Natural killer cell (primary cell): ENCODE measurements at regions not wholly inside any gene's neighbourhood (a gene's known extent, or its start where the extent isn't known, plus 50 kb on each side); places are given as distances from the start of the nearest gene placed in this dataset.

Experiments
- ATAC-seq, 3 donors: fragments of 150-1000 bp in 2 of 3; fragments of 200-7000 bp in 1 of 3; cut with Tn5 transposase; 1 replicate in 1 of 3; 2 replicates in 2 of 3; pipeline ENCODE4 v1.10.0; 2021; ENCODE audit warnings: mild to moderate bottlenecking in 2 of 3, moderate library complexity in 2 of 3
- DNase-seq, 2 donors: peaks; one replicate each; pipeline versions ENCODE4 v3.0.0 to v3.0.0-alpha.2; 2013 to 2021; ENCODE audit warnings: mixed read lengths in 1 of 2
- H3K27ac ChIP-seq: one replicate; pipeline ENCODE4 v1.5.1; 2013; ENCODE audit warnings: mild to moderate bottlenecking, low read length
- H3K27me3 ChIP-seq: one replicate; pipeline ENCODE4 v1.6.1; 2013; ENCODE audit warnings: low read length; ENCODE audit not compliant: control insufficient read depth, insufficient read depth
- H3K36me3 ChIP-seq: one replicate; pipeline ENCODE4 v1.6.1; 2013; ENCODE audit warnings: low read length; ENCODE audit not compliant: control insufficient read depth, insufficient read depth
- H3K4me1 ChIP-seq: one replicate; pipeline ENCODE4 v1.6.1; 2013; ENCODE audit warnings: low read length; ENCODE audit not compliant: control insufficient read depth, insufficient read depth
- H3K4me3 ChIP-seq: one replicate; pipeline ENCODE4 v1.5.1; 2013; ENCODE audit warnings: low read length
- H3K9me3 ChIP-seq: one replicate; pipeline ENCODE4 v1.6.1; 2013; ENCODE audit warnings: low read length; ENCODE audit not compliant: control insufficient read depth, insufficient read depth
- H3K27ac Mint-ChIP-seq, 2 donors: one replicate each; pipeline ENCODE4 v1.8.0; 2022; ENCODE audit warnings: mild to moderate bottlenecking in 2 of 2, mixed read lengths in 2 of 2, moderate library complexity in 1 of 2
- H3K27me3 Mint-ChIP-seq, 2 donors: one replicate each; pipeline ENCODE4 v1.8.0; 2022; ENCODE audit warnings: low read depth in 2 of 2, mixed read lengths in 2 of 2
- H3K36me3 Mint-ChIP-seq: one replicate; pipeline ENCODE4 v1.8.0; 2022; ENCODE audit warnings: mixed read lengths
- H3K4me1 Mint-ChIP-seq, 2 donors: one replicate each; pipeline ENCODE4 v1.8.0; 2022; ENCODE audit warnings: mixed read lengths in 2 of 2
- H3K4me3 Mint-ChIP-seq: one replicate; pipeline ENCODE4 v1.8.0; 2022; ENCODE audit warnings: mild to moderate bottlenecking, moderate library complexity, mixed read lengths
- H3K9me3 Mint-ChIP-seq, 2 donors: one replicate each; pipeline ENCODE4 v1.8.0; 2022; ENCODE audit warnings: mixed read lengths in 2 of 2
- CTCF ChIP-seq: fragments of 200-600 bp; IDR thresholded peaks from one replicate; pipeline ENCODE4 v1.8.0; 2022; ENCODE audit warnings: antibody characterized with exemption
- WGBS: methylation state at CpG from one replicate; pipeline ENCODE4 v1.1.7; 2013; ENCODE audit warnings: missing lambda C conversion rate; ENCODE audit not compliant: insufficient coverage; 5-methylcytosine and 5-hydroxymethylcytosine counted together
- intact Hi-C: fragments of 100-400 bp; cut with micrococcal nuclease; formaldehyde crosslinking; loops from one replicate; pipeline ENCODE4 v1.14.2; 2022

GRCh38 chr1:80048716-80049115, 1042.2 kb upstream of the ADGRL4 start:
- no peak overlapping the region for H3K4me3 Mint-ChIP-seq
- peaks cover 8 to 17% of the 10 kb centered on the region in 2 donors for H3K9me3 Mint-ChIP-seq
- no peaks in the 10 kb centered on the region for H3K4me1 ChIP-seq
- ATAC-seq, result no peak
- H3K36me3 ChIP-seq, result no peaks in the 10 kb centered on the region
- no peaks in the 10 kb centered on the region for H3K4me1 Mint-ChIP-seq
- intact Hi-C loops, result no loop called here
- TF ChIP-seq CTCF, result no peak
- H3K27me3 ChIP-seq, result no peaks in the 10 kb centered on the region
- no peaks in the 10 kb centered on the region for H3K27me3 Mint-ChIP-seq
- peaks cover 7% of the 10 kb centered on the region for H3K36me3 Mint-ChIP-seq
- no peak overlapping the region for H3K27ac ChIP-seq
- H3K27ac Mint-ChIP-seq, result no peak overlapping the region
- no peak overlapping the region for H3K4me3 ChIP-seq
- DNase-seq, result no peak
- H3K9me3 ChIP-seq, result peaks cover 29% of the 10 kb centered on the region

DNA sequence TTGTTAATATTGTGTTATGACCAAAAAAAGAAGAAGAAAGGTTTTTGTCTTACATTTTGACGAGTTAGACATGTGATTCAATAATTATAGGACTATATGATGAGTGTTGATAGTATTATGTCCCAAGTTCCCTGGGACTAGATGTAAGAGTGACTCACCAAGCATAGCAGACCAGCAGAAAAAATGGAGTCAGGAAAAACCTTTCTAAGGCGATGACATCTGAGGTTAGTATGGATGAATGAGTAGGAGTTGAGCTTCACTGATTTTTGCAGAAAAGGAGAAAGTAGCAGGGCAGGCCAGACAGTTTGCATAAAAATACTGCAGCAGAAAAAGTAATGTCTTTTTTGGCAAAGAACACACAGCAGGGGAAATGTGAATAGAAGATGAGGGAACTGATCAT, 1041.3 kb upstream of the ADGRL4 start:
- Histone ChIP-seq H3K4me1 (no peaks in the 10 kb centered on the region), H3K27me3 (no peaks in the 10 kb centered on the region), H3K36me3 (no peaks in the 10 kb centered on the region), H3K4me3 (no peak overlapping the region), H3K9me3 (peaks cover 23% of the 10 kb centered on the region), H3K27ac (no peak overlapping the region)
- no peak for DNase-seq
- ATAC-seq, result no peak
- Mint-ChIP-seq H3K27ac (no peak overlapping the region), H3K4me1 (no peaks in the 10 kb centered on the region), H3K4me3 (no peak overlapping the region), H3K27me3 (no peaks in the 10 kb centered on the region), H3K36me3 (peaks cover 7% of the 10 kb centered on the region), H3K9me3 (peaks cover 8 to 16% of the 10 kb centered on the region in 2 donors)
- intact Hi-C loops, result no loop called here
- no peak for TF ChIP-seq CTCF
- WGBS, result 85% methylated on average over 2 of the region's 2 CpGs

DNA sequence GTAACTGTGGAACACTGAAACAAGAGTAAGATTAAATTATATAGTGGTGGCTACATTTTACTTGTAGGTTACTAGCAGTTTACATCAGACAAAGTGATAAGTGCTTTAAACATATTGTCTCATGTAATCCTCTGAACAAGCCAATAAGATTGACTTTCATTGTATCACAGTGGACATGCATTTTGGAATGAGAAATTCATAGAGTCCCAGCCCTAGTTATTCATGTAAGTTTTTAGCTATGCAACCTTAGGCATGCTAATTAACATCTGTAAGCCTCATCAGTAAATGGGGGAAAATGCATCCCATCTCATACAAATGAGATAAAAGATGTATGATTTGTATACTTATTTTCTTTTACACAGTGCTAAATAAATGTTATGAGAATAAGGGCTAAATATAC, 1038.1 kb upstream of the ADGRL4 start:
- no peak overlapping the region for H3K27ac Mint-ChIP-seq
- H3K4me1 Mint-ChIP-seq, result no peaks in the 10 kb centered on the region

More for the DNA sequence above, 1038.1 kb upstream of the ADGRL4 start:
- Mint-ChIP-seq H3K36me3 (peaks cover 17% of the 10 kb centered on the region), H3K9me3 (peaks cover 18 to 26% of the 10 kb centered on the region in 2 donors), H3K4me3 (no peak overlapping the region), H3K27me3 (no peaks in the 10 kb centered on the region)
- DNase-seq, result no peak
- Histone ChIP-seq H3K4me1 (no peaks in the 10 kb centered on the region), H3K4me3 (no peak overlapping the region), H3K27ac (no peak overlapping the region), H3K9me3 (no peaks in the 10 kb centered on the region), H3K27me3 (no peaks in the 10 kb centered on the region), H3K36me3 (no peaks in the 10 kb centered on the region)
- intact Hi-C loops, result no loop called here
- ATAC-seq, result no peak
- TF ChIP-seq CTCF, result no peak
